ENCODE measurements at regions not wholly inside any gene's neighbourhood (a gene's known extent, or its start where the extent isn't known, plus 50 kb on each side); places are given as distances from the start of the nearest gene placed in this dataset.

- peak; percentile 14 for DNase-seq
- TF ChIP-seq, protein P1, sequence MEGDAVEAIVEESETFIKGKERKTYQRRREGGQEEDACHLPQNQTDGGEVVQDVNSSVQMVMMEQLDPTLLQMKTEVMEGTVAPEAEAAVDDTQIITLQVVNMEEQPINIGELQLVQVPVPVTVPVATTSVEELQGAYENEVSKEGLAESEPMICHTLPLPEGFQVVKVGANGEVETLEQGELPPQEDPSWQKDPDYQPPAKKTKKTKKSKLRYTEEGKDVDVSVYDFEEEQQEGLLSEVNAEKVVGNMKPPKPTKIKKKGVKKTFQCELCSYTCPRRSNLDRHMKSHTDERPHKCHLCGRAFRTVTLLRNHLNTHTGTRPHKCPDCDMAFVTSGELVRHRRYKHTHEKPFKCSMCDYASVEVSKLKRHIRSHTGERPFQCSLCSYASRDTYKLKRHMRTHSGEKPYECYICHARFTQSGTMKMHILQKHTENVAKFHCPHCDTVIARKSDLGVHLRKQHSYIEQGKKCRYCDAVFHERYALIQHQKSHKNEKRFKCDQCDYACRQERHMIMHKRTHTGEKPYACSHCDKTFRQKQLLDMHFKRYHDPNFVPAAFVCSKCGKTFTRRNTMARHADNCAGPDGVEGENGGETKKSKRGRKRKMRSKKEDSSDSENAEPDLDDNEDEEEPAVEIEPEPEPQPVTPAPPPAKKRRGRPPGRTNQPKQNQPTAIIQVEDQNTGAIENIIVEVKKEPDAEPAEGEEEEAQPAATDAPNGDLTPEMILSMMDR (IDR thresholded peaks at IDR 0.05; ENCODE audit: partially characterized antibody, unreplicated experiment): no peak
- Mint-ChIP-seq H3K9me3 (ENCODE audit: unreplicated experiment) (no peaks in the 10 kb centered on the region), H3K4me1 (ENCODE audit: low read depth, unreplicated experiment) (no peaks in the 10 kb centered on the region), H3K36me3 (ENCODE audit: unreplicated experiment) (no peaks in the 10 kb centered on the region), H3K27me3 (ENCODE audit: unreplicated experiment) (peaks cover 2% of the 10 kb centered on the region), H3K4me3 (ENCODE audit: unreplicated experiment) (no peak overlapping the region), H3K27ac (ENCODE audit: unreplicated experiment) (no peak overlapping the region)
Observed at GRCh38 chr7:94223375-94224084, 171.2 kb upstream of the COL1A2 start.

DNA sequence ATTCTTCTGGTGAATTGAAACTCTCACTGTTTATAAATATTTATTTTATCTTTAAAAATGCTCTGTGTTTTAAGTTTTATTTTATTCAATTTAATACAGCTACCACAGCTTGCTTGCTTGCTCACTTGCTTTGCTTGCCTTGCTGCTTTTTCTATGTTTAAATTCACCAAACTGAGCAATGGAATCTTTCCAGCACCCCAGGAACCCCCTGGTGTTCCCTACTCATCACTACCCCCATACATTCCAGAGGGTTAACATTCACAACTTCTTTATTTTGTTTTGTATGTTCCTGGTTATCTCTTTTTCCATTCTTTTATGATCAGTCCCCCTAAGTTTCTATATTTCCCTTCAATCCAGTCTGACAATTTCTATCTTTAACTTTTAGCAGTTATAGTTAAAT lies 166.5 kb upstream of the COL1A2 start:
- TF ChIP-seq, protein P1 (IDR thresholded peaks at IDR 0.05; ENCODE audit: partially characterized antibody, unreplicated experiment): no peak
- Mint-ChIP-seq H3K4me3 (ENCODE audit: unreplicated experiment) (no peak overlapping the region), H3K4me1 (ENCODE audit: low read depth, unreplicated experiment) (no peaks in the 10 kb centered on the region), H3K9me3 (ENCODE audit: unreplicated experiment) (no peaks in the 10 kb centered on the region), H3K27me3 (ENCODE audit: unreplicated experiment) (no peaks in the 10 kb centered on the region), H3K27ac (ENCODE audit: unreplicated experiment) (no peak overlapping the region), H3K36me3 (ENCODE audit: unreplicated experiment) (no peaks in the 10 kb centered on the region)
- DNase-seq: no peak

DNA sequence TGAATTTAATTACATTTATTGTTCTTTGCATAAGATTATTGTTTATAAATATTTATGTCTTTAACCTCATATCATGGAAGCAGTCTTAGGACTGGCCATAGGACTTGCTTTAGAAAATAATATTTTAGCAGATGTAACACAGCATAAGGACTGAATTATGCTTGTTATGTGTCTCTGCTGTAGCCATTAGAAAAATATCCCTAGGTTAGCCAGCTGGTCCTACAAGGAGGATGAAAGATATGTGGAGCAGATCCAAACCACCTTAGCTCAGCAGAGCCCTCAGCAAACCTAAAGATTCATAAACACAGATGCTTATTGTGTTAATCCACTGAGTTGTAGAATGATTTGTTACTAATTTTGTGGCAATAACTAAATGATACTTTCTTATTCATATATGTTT lies 166.0 kb upstream of the COL1A2 start:
- no peaks in the 10 kb centered on the region for H3K36me3 Mint-ChIP-seq (ENCODE audit: unreplicated experiment)
- no peak for DNase-seq
- no peaks in the 10 kb centered on the region for H3K4me1 Mint-ChIP-seq (ENCODE audit: low read depth, unreplicated experiment)
- no peaks in the 10 kb centered on the region for H3K9me3 Mint-ChIP-seq (ENCODE audit: unreplicated experiment)
- H3K27ac Mint-ChIP-seq (ENCODE audit: unreplicated experiment): no peak overlapping the region
- no peaks in the 10 kb centered on the region for H3K27me3 Mint-ChIP-seq (ENCODE audit: unreplicated experiment)
- TF ChIP-seq, protein P1 (IDR thresholded peaks at IDR 0.05; ENCODE audit: partially characterized antibody, unreplicated experiment): no peak
- H3K4me3 Mint-ChIP-seq (ENCODE audit: unreplicated experiment): no peak overlapping the region

DNA sequence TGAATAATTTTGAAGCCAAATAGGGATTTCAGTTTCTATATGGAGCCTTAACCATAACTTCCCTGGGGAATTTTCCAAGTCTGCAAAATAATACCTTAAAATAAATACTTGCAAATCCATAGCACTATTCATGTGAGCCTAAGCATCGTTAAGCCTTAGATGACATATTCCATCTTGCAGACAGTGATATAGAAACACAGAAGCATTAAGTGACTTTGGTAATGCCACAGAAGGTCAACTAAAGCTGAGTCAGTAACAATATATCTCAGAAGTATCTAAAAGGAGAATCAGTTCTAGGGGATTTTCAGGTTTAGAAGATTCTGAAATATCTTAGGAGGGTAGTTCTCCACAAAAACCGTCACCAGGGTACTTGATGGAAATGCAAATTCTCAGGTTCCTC lies 163.4 kb upstream of the COL1A2 start:
- H3K9me3 Mint-ChIP-seq (ENCODE audit: unreplicated experiment): no peaks in the 10 kb centered on the region
- H3K36me3 Mint-ChIP-seq (ENCODE audit: unreplicated experiment): no peaks in the 10 kb centered on the region
- H3K4me1 Mint-ChIP-seq (ENCODE audit: low read depth, unreplicated experiment): no peaks in the 10 kb centered on the region
- DNase-seq: no peak
- no peak overlapping the region for H3K4me3 Mint-ChIP-seq (ENCODE audit: unreplicated experiment)
- TF ChIP-seq, protein P1 (IDR thresholded peaks at IDR 0.05; ENCODE audit: partially characterized antibody, unreplicated experiment): no peak
- no peak overlapping the region for H3K27ac Mint-ChIP-seq (ENCODE audit: unreplicated experiment)
- H3K27me3 Mint-ChIP-seq (ENCODE audit: unreplicated experiment): no peaks in the 10 kb centered on the region

- no peak for DNase-seq
- Mint-ChIP-seq H3K27me3 (ENCODE audit: unreplicated experiment) (no peaks in the 10 kb centered on the region), H3K4me3 (ENCODE audit: unreplicated experiment) (no peak overlapping the region), H3K27ac (ENCODE audit: unreplicated experiment) (no peak overlapping the region), H3K4me1 (ENCODE audit: low read depth, unreplicated experiment) (peaks cover 2% of the 10 kb centered on the region), H3K36me3 (ENCODE audit: unreplicated experiment) (no peaks in the 10 kb centered on the region), H3K9me3 (ENCODE audit: unreplicated experiment) (no peaks in the 10 kb centered on the region)
- TF ChIP-seq, protein P1 (IDR thresholded peaks at IDR 0.05; ENCODE audit: partially characterized antibody, unreplicated experiment): no peak
Observed at GRCh38 chr7:94236960-94237359, 157.7 kb upstream of the COL1A2 start.
